ENCODE measurements at regions not wholly inside any gene's neighbourhood (a gene's known extent, or its start where the extent isn't known, plus 50 kb on each side); places are given as distances from the start of the nearest gene placed in this dataset.
"Not testable (repeated sequence)": the region's sequence is repeated elsewhere in the genome, so short reads cannot be mapped to it uniquely, and the experiment has no call there.

GRCh38 chr1:117708323-117709248 is 102.7 kb downstream of the TENT5C start:
- no peak for DNase-seq

GRCh38 chr1:117709249-117709691 is 103.4 kb downstream of the TENT5C start:
- no peak for DNase-seq

- DNase-seq: no peak
Observed at GRCh38 chr1:117710710-117711109, 104.9 kb downstream of the TENT5C start.

GRCh38 chr1:117712621-117713020 is 106.8 kb downstream of the TENT5C start:
- DNase-seq: no peak

- DNase-seq: no peak
Observed at GRCh38 chr1:117714546-117714945, 108.7 kb downstream of the TENT5C start.

GRCh38 chr1:117716030-117716429 is 110.2 kb downstream of the TENT5C start:
- DNase-seq: not testable (repeated sequence)

- not testable (repeated sequence) for DNase-seq
Observed at GRCh38 chr1:117717980-117718379, 112.1 kb downstream of the TENT5C start.

GRCh38 chr1:117718596-117718995 is 112.7 kb downstream of the TENT5C start:
- not testable (repeated sequence) for DNase-seq

- DNase-seq: no peak
Observed at GRCh38 chr1:117719004-117719403, 113.2 kb downstream of the TENT5C start.

- DNase-seq: no peak
Observed at GRCh38 chr1:117732065-117732797, 126.4 kb downstream of the TENT5C start.

GRCh38 chr1:117732956-117733355 is 127.1 kb downstream of the TENT5C start:
- no peak for DNase-seq

GRCh38 chr1:117734403-117734802 is 128.6 kb downstream of the TENT5C start:
- no peak for DNase-seq

- peak; percentile 28 for DNase-seq
Observed at GRCh38 chr1:117735045-117735992, 129.5 kb downstream of the TENT5C start.

GRCh38 chr1:117739504-117739903 is 133.7 kb downstream of the TENT5C start:
- DNase-seq: no peak

GRCh38 chr1:117740496-117740895 is 134.6 kb downstream of the TENT5C start:
- DNase-seq: peak; percentile 7

GRCh38 chr1:117746565-117746964 is 140.7 kb downstream of the TENT5C start:
- not testable (repeated sequence) for DNase-seq

GRCh38 chr1:117747605-117748004 is 141.8 kb downstream of the TENT5C start:
- no peak for DNase-seq

GRCh38 chr1:117751321-117751720 is 145.5 kb downstream of the TENT5C start:
- DNase-seq: no peak

GRCh38 chr1:117752661-117753060 is 146.8 kb downstream of the TENT5C start:
- no peak for DNase-seq

- no peak for DNase-seq
Observed at GRCh38 chr1:117753232-117753631, 147.4 kb downstream of the TENT5C start.

GRCh38 chr1:117753652-117754051 is 147.8 kb downstream of the TENT5C start:
- DNase-seq: no peak
